ENCODE measurements at regions not wholly inside any gene's neighbourhood (a gene's known extent, or its start where the extent isn't known, plus 50 kb on each side); places are given as distances from the start of the nearest gene placed in this dataset.

- H3K36me3 ChIP-seq, result no peaks in the 10 kb centered on the region
- no peak for DNase-seq
- H3K27ac ChIP-seq, result no peak overlapping the region
- TF ChIP-seq EP300 (IDR thresholded peaks at IDR 0.05), result no peak
- TF ChIP-seq CTCF (IDR thresholded peaks at IDR 0.05), result no peak
- no peak for TF ChIP-seq POLR2A (IDR thresholded peaks at IDR 0.05)
- H3K27me3 ChIP-seq, result no peaks in the 10 kb centered on the region
- H3K4me1 ChIP-seq (ENCODE audit: insufficient read depth), result no peaks in the 10 kb centered on the region
- H3K9me3 ChIP-seq, result no peaks in the 10 kb centered on the region
- H3K4me3 ChIP-seq, result no peak overlapping the region
- intact Hi-C loops (cut with DNase I), result no loop called here
- WGBS, 3 donors, result 34 to 44% (median 39%) methylated on average over 5 of the region's 5 CpGs
Observed at GRCh38 chr22:22348127-22348814, 103.7 kb downstream of the VPREB1 start.

DNA sequence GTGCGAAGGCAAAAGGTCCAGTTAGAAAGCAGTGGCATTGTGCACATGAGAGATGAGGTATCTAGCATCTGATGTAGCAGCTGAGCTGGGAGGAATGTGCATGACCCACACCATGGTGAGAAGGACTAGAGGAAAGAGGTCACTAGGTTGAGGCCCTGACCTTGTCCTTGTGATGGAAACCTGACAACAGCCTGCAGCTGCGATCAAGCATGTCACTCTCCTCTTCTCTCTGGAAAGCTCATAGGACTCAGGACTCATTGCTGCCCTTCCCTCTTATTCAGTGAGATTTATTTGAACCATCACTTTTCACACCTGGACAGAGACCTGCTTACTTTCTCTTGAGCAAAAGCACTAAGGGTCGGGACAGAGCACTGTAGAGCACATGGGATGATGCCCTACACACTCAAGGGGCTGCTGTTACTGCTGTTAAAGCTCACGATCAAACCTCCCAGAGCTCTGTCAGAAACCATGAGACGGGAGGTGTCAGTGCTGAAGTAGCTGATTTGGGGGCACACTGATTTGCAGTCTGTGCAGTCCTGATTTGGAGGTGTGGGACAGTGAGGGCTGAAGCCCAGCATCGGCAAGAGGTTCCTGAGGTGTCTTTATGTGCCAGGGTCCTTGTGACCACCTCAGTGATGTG, 104.3 kb downstream of the VPREB1 start:
- no peaks in the 10 kb centered on the region for H3K9me3 ChIP-seq
- H3K27ac ChIP-seq, result no peak overlapping the region
- H3K36me3 ChIP-seq, result no peaks in the 10 kb centered on the region
- H3K27me3 ChIP-seq, result no peaks in the 10 kb centered on the region
- no peaks in the 10 kb centered on the region for H3K4me1 ChIP-seq (ENCODE audit: insufficient read depth)
- 57 to 66% (median 64%) methylated on average over 6 of the region's 6 CpGs for WGBS, 3 donors
- intact Hi-C loops (cut with DNase I), result loop anchor here in 1 of 4 donors (1.0 kb wide), 1 partner anchor 48 kb away; no protein-coding TSS in a partner anchor
- no peak for DNase-seq
- TF ChIP-seq CTCF (IDR thresholded peaks at IDR 0.05) (no peak), EP300 (IDR thresholded peaks at IDR 0.05) (no peak), POLR2A (IDR thresholded peaks at IDR 0.05) (no peak)
- H3K4me3 ChIP-seq, result no peak overlapping the region

DNA sequence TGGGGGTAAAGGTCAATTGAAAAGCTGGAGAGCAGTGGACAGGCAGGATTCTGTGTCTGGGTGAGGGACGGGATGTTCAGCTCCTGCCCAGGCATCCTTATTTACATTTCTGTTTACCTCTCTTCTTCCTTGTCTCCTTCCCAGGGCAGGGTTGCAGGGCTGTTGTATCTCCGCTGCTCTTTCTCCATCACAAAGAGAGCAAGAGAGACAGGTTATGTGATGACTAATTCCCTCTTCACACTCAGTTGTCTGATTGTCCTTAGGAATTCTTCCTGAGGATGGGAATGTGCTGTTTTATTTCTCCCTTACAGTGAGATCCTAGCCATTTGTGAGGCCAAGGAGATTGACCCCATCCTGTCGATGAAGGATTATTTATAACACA, 104.9 kb downstream of the VPREB1 start:
- intact Hi-C loops (cut with DNase I), result loop anchor here in 1 of 4 donors (1.0 kb wide), 1 partner anchor 48 kb away; no protein-coding TSS in a partner anchor
- Histone ChIP-seq H3K36me3 (no peaks in the 10 kb centered on the region), H3K9me3 (no peaks in the 10 kb centered on the region), H3K27ac (no peak overlapping the region), H3K4me3 (no peak overlapping the region), H3K27me3 (no peaks in the 10 kb centered on the region), H3K4me1 (ENCODE audit: insufficient read depth) (no peaks in the 10 kb centered on the region)
- DNase-seq, result no peak
- no peak for TF ChIP-seq POLR2A (IDR thresholded peaks at IDR 0.05)
- no peak for TF ChIP-seq EP300 (IDR thresholded peaks at IDR 0.05)
- WGBS, 3 donors, result 25 to 34% (median 25%) methylated on average over 3 of the region's 3 CpGs

- WGBS, 3 donors, result 68 to 77% (median 70%) methylated on average over 3 of the region's 3 CpGs
- H3K27me3 ChIP-seq, result no peaks in the 10 kb centered on the region
- TF ChIP-seq EP300 (IDR thresholded peaks at IDR 0.05), result no peak
- TF ChIP-seq POLR2A (IDR thresholded peaks at IDR 0.05), result no peak
- no peak for TF ChIP-seq CTCF (IDR thresholded peaks at IDR 0.05)
Observed at GRCh38 chr22:22351366-22351765, 106.8 kb downstream of the VPREB1 start.

More at GRCh38 chr22:22351366-22351765, 106.8 kb downstream of the VPREB1 start:
- no peaks in the 10 kb centered on the region for H3K9me3 ChIP-seq
- no peak overlapping the region for H3K4me3 ChIP-seq
- H3K4me1 ChIP-seq (ENCODE audit: insufficient read depth), result no peaks in the 10 kb centered on the region
- H3K27ac ChIP-seq, result no peak overlapping the region
- DNase-seq, result no peak
- no peaks in the 10 kb centered on the region for H3K36me3 ChIP-seq
- intact Hi-C loops (cut with DNase I), result no loop called here

Measured in ovary (tissue), 7 donors.